Activated effector memory CD4-positive, alpha-beta T cell treated with anti-CD3 and anti-CD28 coated beads, Interleukin-2, amount 50 U/mL, for 16 hours (primary cell): ENCODE measurements at regions not wholly inside any gene's neighbourhood (a gene's known extent, or its start where the extent isn't known, plus 50 kb on each side); places are given as distances from the start of the nearest gene placed in this dataset.

ENCODE experiments used
- DNase-seq: peaks from one replicate; pipeline ENCODE4 v3.0.0-alpha.2; 2020

DNA sequence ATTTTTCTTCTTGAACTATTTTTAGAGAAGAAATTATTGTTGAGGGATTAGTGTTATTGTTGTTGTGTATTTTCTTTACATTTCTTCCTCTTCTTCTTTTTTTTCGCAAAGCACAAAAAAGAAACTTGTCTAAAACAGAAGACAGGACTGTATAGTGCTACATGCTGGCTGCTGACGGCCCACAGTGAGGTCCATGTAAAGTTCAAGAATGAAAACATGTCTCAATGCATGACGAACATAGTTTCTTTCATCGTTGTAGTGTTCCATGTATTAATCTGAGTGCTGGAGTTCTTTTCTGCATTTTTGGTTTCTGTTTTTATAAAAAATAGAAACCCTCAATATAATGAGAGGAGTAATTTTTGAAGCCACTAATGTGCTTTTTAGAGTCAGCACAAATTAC lies 462.9 kb upstream of the MARCKS start:
- no peak for DNase-seq

DNA sequence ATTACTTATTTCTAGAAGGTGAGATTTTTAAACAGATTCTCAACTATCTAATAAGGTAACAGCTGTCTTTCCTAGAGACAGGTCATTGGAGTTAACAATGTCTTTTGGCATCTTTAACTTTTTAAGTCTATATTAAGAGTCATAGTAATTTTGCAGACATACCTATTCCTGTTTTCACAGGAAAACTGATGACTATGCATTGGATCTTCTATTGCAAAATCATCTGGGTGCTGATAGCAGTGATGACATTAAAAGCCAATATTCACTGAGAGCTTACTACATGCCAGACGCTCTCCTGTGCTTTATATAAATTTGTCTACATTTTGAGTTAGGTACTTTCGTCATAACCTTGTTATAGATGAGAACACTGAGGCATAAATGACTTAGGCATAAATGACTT lies 462.4 kb upstream of the MARCKS start:
- DNase-seq = no peak

DNA sequence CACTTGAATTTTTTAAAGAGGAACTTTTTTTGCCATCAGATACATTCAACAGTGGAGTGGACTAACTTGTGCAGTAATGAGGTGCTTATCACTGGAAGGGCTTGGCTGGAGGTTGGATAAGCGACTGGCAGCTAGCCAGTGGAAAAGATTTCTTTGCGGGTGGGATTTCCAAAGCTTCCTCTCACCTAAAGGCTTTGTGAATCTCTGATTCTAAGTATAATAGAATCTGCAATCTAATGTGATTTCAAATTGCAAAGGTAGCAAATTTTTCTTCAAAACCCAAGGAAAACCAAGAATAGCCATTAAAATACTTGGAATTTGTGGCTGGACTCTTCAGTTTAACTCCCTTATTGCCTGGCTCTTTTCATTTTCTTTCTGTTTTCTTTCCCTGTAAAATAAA lies 460.4 kb upstream of the MARCKS start:
- no peak for DNase-seq

DNA sequence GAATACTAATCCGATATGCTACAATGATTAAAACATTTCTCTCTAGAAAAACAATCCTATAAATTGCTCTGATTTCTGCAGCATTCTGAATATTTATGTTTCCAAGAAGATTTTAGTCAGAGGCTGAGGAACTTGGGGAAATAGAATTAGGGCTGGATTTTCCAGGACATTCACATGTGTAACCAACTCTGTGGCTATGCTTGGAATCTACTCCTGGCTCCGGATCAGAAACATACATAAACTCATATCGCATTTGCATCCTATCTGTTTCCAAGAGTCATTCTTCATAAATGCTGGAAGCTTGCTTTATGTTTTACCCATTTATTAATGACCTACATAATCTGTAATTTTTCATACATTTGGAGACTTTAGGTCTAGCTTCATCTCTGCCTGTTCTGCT lies 459.9 kb upstream of the MARCKS start:
- no peak for DNase-seq

DNA sequence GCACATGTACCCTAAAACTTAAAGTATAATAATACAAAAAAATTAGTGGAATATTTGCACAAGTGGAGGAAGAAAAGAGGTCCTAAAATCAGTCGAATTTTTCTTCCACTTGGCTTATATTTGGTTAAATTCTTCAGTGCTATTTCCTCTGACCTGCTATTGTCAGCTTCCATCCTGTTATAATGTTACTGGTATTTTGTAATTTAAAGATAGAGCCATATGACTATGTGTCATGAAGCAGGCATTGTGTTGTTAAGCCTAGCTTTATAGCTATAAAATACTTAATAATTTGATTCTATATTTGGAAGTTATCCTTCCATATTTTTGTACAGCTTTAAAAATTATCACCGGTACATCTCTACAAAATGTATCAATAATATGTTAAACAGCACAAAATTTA lies 455.9 kb upstream of the MARCKS start:
- no peak for DNase-seq

DNA sequence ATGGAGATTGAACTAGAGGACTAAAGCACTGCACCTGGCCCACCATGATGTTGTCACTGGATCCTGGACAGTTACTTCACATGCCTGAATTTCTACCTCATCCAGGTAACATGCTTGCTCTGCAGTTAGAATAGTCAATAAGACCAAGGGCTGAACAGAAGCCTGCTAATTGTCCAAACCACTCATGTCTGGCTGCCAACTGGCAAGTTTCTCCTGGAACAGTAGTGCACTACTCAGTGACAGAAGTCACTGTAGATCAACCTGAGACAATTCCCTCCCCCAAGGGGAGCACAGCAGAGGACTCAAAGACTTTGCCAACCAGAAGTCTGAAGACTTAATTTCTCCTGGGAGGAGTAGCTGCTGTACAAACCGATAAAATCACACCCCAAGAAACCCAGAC lies 454.6 kb upstream of the MARCKS start:
- DNase-seq = no peak

DNA sequence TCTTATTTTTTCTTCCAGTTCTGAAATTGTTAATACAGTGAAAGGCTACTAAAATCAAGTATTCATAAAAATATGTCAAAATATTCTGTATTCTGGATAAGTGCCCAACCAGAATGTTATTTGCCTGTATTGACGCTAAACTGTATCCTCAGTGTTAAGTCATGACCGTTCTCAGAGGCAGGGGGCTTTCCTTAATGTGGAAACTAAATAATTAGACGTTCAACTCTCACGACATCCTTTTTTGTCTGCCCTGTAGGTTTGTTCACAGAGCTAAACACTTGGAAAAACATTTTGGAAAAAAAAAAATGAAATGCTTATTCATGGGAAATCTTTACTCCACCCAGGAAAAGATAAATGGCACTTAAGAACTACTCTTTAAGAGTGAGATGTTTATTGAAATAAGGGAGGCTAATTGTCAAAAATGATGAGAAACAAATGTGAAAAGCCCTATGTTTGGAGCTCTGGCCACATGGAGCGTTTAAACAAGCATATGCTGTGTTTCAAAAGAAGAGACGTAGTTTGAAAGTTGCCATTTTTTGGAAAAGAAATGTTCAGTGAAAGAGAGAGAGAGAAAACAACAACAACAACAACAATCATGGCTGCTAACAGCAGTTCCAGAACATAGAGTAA lies 453.1 kb upstream of the MARCKS start:
- no peak for DNase-seq

DNA sequence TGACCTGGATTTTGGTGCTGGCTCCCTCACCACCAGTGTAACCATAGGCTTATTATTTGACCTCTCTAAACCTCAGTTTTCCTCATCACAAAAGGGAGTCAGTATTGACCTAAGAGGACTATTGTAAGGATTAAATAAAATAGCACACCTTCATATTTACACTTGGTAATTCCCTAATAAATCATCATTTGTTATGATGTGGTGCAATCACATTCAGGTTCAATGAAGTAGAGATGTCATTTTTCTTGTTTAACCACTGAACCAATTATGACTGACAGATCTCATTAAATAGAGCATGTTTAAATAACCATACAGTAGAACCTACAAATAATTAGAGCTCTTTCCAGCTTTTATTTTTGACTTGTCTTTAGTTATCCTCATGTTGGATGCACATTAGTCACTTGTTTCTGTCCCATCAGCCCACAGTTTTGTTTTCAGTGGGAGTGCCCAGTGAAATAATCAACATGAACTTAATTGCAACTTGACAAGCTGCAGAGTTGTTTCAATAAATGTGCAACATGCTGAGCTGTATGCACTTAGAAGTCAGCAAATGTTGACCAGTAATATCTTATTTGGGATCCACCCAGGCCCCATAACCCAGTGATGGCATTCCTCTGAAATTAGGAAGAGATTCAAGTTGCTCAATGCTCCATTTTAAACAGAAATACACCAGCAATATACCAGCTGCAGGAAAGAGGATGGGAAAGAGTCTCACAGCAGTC lies 451.7 kb upstream of the MARCKS start:
- DNase-seq = no peak

DNA sequence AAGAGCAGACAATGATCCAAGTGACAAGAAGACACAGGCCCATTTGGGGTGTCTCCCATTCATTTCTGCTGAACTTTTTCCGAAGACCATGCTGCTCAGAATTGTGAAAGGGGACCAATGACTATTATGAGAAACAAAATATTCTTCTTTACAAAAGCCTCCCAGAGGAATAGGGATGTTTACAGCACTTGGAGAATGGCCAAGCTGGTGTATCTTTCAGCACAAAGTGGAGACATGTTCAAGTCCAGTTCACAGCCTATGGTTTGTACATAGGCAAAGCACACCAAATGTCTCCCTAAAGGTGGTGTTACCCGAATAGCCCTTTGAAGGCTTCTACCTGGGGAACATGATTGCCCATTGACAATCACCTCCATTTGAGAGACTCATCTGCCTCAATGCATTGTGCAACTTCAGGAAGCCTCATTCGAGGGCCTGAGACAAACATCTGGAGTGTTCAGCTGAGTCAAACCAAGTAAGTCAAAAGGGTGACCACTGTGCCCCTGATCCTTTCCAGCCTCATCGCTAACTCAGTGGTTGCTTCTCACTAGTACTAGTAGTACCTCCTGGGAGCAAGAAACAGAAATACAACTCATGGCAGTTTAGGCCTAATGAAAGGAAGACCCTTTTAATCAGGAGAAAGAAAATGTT lies 451.0 kb upstream of the MARCKS start:
- no peak for DNase-seq

DNA sequence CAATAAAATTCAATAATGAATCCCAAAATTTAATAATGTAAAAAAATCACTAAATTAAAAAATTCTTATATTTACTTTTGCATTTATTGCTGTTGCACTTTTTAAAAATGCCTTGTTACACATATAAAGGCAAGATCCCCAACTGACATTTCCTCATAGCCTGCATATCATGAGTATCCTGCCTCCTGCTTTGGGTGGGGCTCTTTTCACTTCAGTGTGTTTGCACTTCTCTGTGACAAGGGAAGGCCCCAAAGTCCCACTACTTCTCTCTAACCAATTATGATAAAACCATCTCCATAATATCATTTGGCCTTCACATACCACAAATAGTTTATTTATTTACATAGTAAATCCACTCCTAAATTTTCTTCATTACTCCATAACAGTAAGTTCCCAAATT lies 446.1 kb upstream of the MARCKS start:
- DNase-seq = no peak

DNA sequence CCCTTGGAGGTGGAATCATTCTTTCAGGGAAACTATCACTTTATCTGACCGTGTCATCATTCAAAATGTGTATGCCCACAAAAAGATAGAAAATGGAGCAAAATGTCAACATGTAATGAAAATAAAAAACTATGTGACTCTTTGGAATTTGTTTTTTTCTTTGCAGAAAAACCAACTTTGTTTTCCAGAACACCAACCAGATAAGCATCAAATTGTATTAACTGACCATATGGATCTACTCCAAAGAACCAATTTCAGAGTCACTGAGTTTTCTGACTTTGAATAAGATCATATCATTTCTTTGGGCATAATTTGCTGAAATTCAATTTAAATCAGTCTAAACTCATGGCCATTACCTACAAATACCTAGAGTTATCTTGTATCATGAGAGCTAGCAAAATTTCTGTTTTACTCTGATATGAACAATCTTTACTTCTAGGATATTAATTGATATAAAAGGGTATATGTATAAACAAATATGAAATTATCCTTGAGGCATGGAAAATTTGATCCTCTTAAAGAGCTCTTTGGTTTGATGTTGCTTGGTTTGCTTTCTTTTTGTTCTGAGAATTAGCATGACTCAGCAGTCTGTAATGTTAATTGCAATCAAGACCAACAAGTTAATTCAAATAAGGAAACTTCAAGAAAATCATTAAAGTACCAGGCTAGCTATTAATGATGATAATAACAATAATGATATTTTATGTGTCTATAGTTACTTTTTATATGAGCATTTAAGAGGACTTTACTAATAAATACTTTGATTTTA lies 444.4 kb upstream of the MARCKS start:
- DNase-seq = no peak

DNA sequence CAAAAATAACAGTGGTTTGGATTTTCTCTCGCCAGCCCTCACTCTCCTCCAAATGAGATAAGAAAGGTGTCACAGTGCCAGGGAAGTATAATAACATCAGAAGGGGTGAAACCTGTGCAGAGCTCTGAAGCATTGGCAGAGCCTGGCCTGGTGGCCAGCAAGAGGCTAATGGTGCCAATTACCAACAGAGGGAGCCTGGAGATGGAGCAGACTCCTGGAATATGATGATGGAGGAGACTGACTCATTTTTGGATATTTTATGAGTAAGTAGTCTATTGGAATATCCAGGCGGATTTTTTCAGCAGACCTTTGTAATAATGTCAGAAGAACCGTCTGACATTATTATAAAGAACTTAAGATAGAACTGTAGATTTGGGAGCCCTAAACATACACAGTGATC lies 442.6 kb upstream of the MARCKS start:
- no peak for DNase-seq

DNA sequence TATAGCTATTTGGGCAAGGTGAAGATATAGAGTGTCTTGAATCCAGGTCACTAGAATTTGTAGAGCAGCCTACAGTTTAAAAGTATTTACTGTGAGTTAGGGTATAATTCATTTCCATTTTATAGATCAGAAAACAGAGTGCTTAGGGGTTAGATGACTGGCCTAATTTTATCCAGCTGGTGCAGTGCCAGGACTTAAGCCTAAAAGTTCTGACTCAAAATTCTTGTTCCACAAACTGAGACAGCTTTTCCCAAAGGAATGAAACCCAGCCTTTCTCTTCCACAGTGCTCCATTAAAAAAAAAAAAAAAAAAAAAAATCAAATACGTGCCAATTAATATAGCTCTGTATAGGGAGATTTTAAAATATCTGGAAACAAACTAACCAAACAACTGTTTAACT lies 441.0 kb upstream of the MARCKS start:
- no peak for DNase-seq

DNA sequence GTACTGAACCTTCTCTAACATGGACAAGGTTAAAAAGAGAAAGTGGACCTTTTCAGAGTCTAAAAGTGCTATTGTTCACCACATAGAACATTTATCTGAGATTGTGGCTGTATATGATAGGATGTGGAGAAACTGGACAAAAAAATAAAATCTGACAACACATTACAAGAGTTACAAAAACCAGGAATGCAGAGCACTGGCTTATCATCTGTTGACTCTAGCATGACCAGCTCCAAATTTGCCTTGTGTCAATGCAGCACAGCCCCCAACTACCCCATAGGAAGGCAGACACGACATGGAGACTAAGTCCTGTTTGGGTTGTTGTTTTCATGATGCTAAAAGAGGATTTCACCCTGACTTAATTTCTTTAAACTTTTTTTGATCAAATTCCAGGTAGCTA lies 436.9 kb upstream of the MARCKS start:
- DNase-seq = no peak

DNA sequence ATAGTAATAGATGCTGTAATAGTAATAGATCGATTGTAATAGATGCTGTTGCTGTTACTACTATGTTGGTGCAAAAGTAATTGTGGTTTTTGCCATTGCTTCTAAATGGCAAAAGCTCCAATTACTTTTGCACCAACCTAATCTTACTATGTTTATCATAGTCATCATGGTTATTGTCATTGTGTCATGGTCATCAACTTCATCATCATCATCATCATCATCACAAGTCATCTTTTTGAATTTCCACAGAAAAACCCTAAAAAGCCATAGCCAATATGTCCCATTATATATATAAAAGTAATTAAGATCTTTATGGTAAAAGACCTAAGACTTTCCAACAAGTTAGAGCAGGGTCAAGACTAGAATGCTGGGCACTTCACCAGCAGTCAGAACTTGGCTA lies 435.1 kb upstream of the MARCKS start:
- DNase-seq = no peak

DNA sequence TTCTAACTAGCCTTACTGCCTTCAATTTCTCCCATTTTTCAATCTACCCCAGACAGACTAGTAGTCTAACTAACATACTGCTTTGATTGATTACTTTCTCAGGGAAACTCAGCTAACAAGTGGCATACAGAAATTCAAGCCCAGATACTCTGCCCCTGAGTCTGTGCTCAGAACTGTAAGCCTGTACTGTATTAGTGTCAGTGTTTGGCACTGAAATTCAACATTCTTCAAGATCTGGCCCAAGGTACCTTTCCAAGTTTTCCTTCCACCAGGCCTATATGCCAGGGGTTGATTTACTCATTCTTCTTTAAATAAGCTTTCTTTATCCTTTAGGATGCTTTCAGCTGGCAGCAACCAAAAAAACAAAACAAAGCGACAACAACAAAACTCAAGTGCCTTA lies 433.2 kb upstream of the MARCKS start:
- no peak for DNase-seq

DNA sequence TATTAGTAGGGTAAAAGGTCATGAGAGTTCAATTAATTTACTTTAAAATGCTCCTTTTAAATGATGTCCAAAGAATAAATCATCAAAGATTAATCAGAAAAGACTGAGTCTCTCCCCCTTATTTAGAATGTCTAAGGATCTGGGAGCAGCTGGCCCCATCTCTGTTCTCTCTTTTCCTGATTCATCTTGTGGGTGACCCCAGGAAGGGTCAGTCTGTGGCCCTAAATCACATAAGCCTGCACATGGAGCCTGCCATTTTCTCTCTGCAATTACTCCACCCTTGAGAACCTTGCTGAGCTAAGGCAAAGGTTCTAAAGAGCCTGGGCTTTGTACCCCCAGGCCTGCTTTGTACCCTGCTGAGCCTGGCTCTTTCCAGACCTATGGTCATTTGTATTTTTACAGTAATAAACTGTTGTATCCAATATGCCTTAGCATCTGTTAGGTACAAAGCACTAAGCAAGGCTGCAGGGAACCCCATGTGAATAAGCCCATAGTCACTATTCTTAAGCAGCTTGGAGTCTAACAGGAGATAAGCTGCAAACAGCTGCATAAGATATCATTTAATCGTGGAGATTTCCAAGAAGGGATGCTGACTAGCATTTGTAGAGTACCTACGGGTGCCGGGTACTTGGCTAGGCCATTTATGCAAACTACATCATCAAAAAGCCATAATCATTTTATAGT lies 431.0 kb upstream of the MARCKS start:
- DNase-seq = no peak

DNA sequence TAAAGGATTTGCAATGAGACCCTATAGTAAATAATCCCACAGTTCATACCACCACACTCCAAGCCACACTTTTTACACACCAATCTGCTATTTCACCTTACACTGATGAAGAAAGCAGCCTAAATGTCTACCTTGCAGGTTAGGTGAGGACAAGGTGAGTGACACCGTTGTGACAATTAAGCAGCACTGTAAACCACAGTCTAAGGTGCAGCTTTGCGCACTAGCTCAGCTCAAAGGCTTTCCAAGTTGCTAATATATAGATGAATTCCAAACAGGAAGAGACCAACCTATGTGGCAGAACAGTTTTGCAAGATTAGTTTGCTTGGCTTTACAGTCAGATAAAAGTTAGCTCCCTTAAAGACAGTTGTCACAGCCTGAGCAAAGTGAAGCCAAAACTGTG lies 429.5 kb upstream of the MARCKS start:
- no peak for DNase-seq

DNA sequence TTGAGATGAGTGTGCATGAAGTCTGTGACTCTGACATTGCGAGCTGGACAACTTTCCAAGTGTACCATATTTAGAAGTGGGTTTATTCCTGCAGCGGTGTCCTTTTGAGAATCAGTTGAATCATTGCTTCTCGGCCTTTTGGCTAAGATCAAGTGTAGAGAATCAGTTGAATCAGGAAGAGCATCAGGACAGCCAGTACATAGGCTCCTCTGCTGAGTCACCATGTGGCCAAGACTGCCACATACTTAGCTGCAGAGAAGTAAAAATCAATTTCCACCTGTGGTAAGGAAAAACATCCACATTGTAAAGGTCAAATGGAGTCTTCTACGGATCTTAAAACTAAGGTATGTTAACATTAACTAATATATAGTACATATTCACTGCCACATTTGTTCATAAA lies 428.4 kb upstream of the MARCKS start:
- DNase-seq = no peak

DNA sequence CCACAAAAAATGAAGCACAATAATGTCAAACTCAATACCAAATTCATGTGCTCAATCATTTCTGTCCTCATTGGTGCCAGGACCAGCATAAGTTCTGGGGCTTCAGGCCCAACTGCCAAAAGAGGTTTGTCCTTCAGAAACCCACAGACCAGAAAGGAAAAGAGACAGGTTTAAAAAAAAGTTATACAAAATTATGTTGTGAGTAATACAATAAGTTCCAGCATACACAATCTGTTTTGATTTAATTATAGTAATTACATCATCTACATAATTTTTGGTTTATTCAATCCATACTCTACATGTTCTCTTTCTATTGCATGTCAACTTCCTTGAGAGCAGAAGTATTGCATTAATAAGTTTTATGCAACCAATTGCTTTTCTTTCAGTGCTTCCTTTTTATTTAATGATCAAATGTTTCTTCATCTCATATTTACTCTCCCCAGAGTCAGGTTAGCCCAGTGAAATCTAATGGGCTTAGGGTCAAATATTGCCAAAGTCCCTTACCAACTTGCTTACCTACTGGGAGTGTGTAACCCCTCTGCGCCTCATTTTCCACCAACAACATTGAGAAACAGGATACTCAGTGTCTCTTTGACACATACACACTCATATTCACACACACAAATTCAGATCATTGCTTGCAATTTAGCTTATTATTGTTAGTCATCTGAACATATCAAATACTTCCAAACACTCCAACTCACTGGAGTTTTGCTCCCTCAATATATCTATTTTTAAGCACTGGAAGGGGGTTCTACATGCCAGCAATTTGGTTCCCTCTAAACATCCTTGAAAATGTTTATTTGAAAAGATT lies 424.4 kb upstream of the MARCKS start:
- no peak for DNase-seq

DNA sequence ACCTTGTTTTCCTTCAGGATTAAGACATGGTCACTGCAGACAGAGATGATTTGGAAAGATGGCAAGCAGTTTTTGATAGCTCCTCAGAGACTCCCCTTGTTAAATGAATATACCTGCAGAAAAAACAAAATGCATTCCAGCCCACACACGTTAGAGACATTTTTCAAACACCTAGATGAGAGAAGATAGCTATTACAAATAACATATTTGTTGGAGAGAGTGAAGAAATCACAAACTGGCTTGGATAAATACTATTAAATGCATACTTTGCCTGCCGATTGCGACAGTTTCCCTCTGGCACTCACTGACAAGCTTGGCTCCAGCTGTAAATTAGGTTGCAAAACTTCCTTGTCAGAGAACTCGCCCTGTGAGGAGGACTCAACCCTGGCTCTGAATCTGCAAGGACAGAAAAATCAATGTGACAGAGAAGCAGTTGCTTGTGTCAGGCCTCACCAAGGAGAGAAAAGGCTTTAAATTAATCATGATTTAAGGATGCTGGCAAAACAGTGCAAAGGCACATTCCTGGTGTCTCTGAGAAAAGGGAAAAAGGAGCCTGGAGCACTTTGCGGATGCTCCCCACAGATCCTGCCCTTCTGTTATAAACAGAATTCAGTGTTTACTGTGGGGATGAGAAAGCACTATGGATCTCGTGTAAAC lies 423.7 kb upstream of the MARCKS start:
- DNase-seq = no peak

DNA sequence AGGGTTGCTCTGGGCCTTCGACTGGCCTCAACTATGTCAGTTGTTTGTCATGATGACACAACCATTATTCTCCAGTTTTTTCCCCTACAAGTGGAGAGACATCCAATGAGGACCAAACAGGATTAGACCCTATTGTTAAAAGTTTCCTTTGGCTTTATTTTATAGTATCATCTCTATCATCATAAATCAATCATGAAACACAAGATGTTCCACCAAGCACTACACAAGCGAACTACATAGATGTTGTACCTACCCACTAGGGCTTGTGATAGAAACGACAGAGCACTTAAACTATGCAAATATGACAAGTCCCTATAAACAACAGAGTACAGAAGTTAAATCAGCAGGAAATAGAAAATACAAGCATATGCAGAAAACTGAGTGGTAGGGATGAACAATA lies 422.5 kb upstream of the MARCKS start:
- no peak for DNase-seq
